Body of pancreas (tissue), 4 donors: ENCODE measurements at regions not wholly inside any gene's neighbourhood (a gene's known extent, or its start where the extent isn't known, plus 50 kb on each side); places are given as distances from the start of the nearest gene placed in this dataset.
"Not testable (repeated sequence)": the region's sequence is repeated elsewhere in the genome, so short reads cannot be mapped to it uniquely, and the experiment has no call there.

Experiments used
- POLR2A ChIP-seq, 3 donors: fragments of 450-650 bp; IDR thresholded peaks; one replicate each; pipeline ENCODE4 v1.6.1; 2016; ENCODE audit warnings: antibody characterized with exemption in 3 of 3, mild to moderate bottlenecking in 2 of 3
- TF ChIP-seq, protein P1 (sequence below), 7 experiments: fragments of 450-650 bp in 4 of 7; fragments of 200-600 bp in 3 of 7; sonication (generic) in 3 of 7; IDR thresholded peaks; one replicate each; pipeline ENCODE4 v1.5.1; 2016 to 2019; ENCODE audit warnings: antibody characterized with exemption in 7 of 7

DNA sequence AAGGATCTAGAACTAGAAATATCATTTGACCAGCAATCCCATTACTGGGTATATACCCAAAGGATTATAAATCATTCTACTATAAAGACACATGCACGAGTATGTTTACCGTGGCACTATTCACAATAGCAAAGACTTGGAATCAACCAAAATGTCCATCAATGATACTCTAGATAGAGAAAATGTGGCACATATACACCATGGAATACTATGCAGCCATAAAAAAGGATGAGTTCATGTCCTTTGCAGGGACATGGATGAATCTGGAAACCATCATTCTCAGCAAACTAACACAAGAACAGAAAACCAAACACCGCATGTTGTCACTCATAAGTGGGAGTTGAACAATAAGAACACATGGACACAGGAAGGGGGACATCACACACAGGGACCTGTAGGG is 167.5 kb upstream of the PLN start:
- TF ChIP-seq POLR2A (IDR thresholded peaks at IDR 0.05) = not testable (repeated sequence)
- TF ChIP-seq, protein P1, sequence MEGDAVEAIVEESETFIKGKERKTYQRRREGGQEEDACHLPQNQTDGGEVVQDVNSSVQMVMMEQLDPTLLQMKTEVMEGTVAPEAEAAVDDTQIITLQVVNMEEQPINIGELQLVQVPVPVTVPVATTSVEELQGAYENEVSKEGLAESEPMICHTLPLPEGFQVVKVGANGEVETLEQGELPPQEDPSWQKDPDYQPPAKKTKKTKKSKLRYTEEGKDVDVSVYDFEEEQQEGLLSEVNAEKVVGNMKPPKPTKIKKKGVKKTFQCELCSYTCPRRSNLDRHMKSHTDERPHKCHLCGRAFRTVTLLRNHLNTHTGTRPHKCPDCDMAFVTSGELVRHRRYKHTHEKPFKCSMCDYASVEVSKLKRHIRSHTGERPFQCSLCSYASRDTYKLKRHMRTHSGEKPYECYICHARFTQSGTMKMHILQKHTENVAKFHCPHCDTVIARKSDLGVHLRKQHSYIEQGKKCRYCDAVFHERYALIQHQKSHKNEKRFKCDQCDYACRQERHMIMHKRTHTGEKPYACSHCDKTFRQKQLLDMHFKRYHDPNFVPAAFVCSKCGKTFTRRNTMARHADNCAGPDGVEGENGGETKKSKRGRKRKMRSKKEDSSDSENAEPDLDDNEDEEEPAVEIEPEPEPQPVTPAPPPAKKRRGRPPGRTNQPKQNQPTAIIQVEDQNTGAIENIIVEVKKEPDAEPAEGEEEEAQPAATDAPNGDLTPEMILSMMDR (IDR thresholded peaks at IDR 0.05) = not testable (repeated sequence)
